ENCODE measurements at regions not wholly inside any gene's neighbourhood (a gene's known extent, or its start where the extent isn't known, plus 50 kb on each side); places are given as distances from the start of the nearest gene placed in this dataset.

GRCh38 chr4:11724731-11725130, 296.0 kb upstream of the HS3ST1 start:
- no peaks in the 10 kb centered on the region for H3K27me3 ChIP-seq (ENCODE audit: insufficient read depth)
- no peak overlapping the region for H3K4me3 ChIP-seq
- Mint-ChIP-seq H3K9me3 (no peaks in the 10 kb centered on the region), H3K36me3 (ENCODE audit: low read depth) (no peaks in the 10 kb centered on the region), H3K27ac (no peak overlapping the region), H3K27me3 (ENCODE audit: insufficient read depth, low read depth, poor library complexity) (no peaks in the 10 kb centered on the region), H3K4me1 (no peaks in the 10 kb centered on the region), H3K4me3 (no peak overlapping the region)
- no peaks in the 10 kb centered on the region for H4K20me1 ChIP-seq (replicated peaks; ENCODE audit: insufficient read depth)
- no peaks in the 10 kb centered on the region for H3F3A ChIP-seq (replicated peaks; ENCODE audit: low read depth)
- no peaks in the 10 kb centered on the region for H3K79me2 ChIP-seq (replicated peaks; ENCODE audit: insufficient read depth)
- ATAC-seq: no peak
- TF ChIP-seq CREB1 (CRISPR knock-in tag; IDR thresholded peaks at IDR 0.05; ENCODE audit: low read depth): no peak
- no peak for TF ChIP-seq ZNF462 (CRISPR knock-in tag; IDR thresholded peaks at IDR 0.05)
- no peak for TF ChIP-seq NANOG (IDR thresholded peaks at IDR 0.05; ENCODE audit: borderline replicate concordance)
- no peak for TF ChIP-seq ZNF114 (CRISPR knock-in tag; IDR thresholded peaks at IDR 0.05)
- TF ChIP-seq ETS1 (IDR thresholded peaks at IDR 0.05): no peak
- no peak for TF ChIP-seq STAT1 (IDR thresholded peaks at IDR 0.05; ENCODE audit: unreplicated experiment)
- no peak for TF ChIP-seq ZNF331 (CRISPR knock-in tag; IDR thresholded peaks at IDR 0.05; ENCODE audit: low read depth)
- no peak for TF ChIP-seq EZH2 (IDR thresholded peaks at IDR 0.05; ENCODE audit: low read depth, unreplicated experiment)
- TF ChIP-seq JUNB (IDR thresholded peaks at IDR 0.05; ENCODE audit: unreplicated experiment): no peak
- TF ChIP-seq POLR2AphosphoS5 (IDR thresholded peaks at IDR 0.05; ENCODE audit: low read depth): no peak
- TF ChIP-seq REST (IDR thresholded peaks at IDR 0.05; ENCODE audit: unreplicated experiment): no peak
- no peak for TF ChIP-seq EZH2phosphoT487 (IDR thresholded peaks at IDR 0.05; ENCODE audit: unreplicated experiment)
- no peak for TF ChIP-seq CTCF (conservative IDR thresholded peaks at IDR 0.05; ENCODE audit: low read depth in 2 of 2)
- no peak overlapping the region for H2AFZ ChIP-seq
- no peaks in the 10 kb centered on the region for H3K36me3 ChIP-seq (ENCODE audit: insufficient read depth)
- no peak overlapping the region for H3K4me2 ChIP-seq
- H3K4me1 ChIP-seq (ENCODE audit: insufficient read depth): no peaks in the 10 kb centered on the region
- no peaks in the 10 kb centered on the region for H3K9me2 ChIP-seq (ENCODE audit: insufficient read depth)
- no peak overlapping the region for H3K27ac ChIP-seq (ENCODE audit: low read depth)
- DNase-seq (ENCODE audit: low spot score): no peak
